ENCODE measurements at regions not wholly inside any gene's neighbourhood (a gene's known extent, or its start where the extent isn't known, plus 50 kb on each side); places are given as distances from the start of the nearest gene placed in this dataset.

DNA sequence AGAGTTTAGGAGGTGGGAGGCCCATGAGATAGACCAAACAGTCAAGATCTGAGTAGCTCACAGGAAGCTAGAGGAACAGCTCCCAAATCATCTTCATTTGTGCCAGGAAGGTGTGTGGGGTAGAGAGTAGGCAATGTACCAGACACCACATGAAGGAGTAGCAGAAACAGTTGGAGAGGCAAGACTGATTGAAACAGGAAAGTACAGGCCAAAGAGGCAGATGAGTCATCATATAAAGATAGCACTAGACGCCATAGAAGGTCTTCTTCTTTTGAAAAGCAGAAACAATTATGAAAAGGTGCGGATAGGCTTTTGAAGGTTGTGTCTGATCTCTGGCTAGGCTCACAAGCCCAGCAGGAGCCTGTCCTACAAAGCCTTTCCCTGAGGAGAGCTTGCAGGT is 62.7 kb upstream of the PALM2AKAP2 start:
- Histone ChIP-seq H2AFZ (ENCODE audit: low read depth, low read length, poor library complexity, severe bottlenecking) (no peak overlapping the region), H3K4me3 (replicated peaks in 1 of 2; ENCODE audit: low read depth in 1 of 2, low read length in 2 of 2) (no peak overlapping the region), H3K4me1 (ENCODE audit: control insufficient read depth in 1 of 2, insufficient read depth in 2 of 2, low read length in 2 of 2) (no peaks in the 10 kb centered on the region), H4K20me1 (ENCODE audit: insufficient read depth) (no peaks in the 10 kb centered on the region), H3K9me3 (ENCODE audit: control insufficient read depth in 1 of 2, insufficient read depth in 1 of 2, low read depth in 1 of 2, low read length in 2 of 2) (no peaks in the 10 kb centered on the region), H3K27ac (ENCODE audit: low read depth, low read length) (no peak overlapping the region), H3K4me2 (ENCODE audit: low read length) (no peak overlapping the region), H3K9me2 (ENCODE audit: insufficient read depth) (no peaks in the 10 kb centered on the region), H3K36me3 (ENCODE audit: control insufficient read depth in 1 of 2, insufficient read depth in 2 of 2, low read length in 2 of 2) (no peaks in the 10 kb centered on the region), H3K79me2 (ENCODE audit: insufficient read depth, low read length) (no peaks in the 10 kb centered on the region), H3K27me3 (ENCODE audit: insufficient read depth, low read length) (peaks cover 64% of the 10 kb centered on the region), H3K9ac (ENCODE audit: low read length) (no peak overlapping the region)
- DNase-seq (ENCODE audit: low read depth, low spot score) (peak; percentile 1), ATAC-seq (peak; percentile 44)
- intact Hi-C loops (cut with micrococcal nuclease): no loop called here
- no TSS peak for BruUV-seq (replicated peaks)
- ChIA-PET RAD21 (ENCODE audit: low non-redundant PET in 1 of 2, low total read pairs in 2 of 2, uncharacterized antibody in 2 of 2, unreplicated experiment in 2 of 2) (no interaction called here), POLR2A (no interaction called here), CTCF (no interaction called here)
- TF ChIP-seq SP1 (IDR thresholded peaks at IDR 0.05; ENCODE audit: low read depth) (no peak), EGR1 (IDR thresholded peaks at IDR 0.05; ENCODE audit: low read depth) (no peak), YY1 (IDR thresholded peaks at IDR 0.05; ENCODE audit: extremely low read depth, insufficient replicate concordance, low read depth, low read length) (no peak), TCF7L2 (IDR thresholded peaks at IDR 0.05; ENCODE audit: borderline replicate concordance, extremely low read depth, insufficient read depth, insufficient read length) (peak; percentile 76)

- no peaks in the 10 kb centered on the region for H3K4me1 ChIP-seq (ENCODE audit: control insufficient read depth in 1 of 2, insufficient read depth in 2 of 2, low read length in 2 of 2)
- H3K27ac ChIP-seq (ENCODE audit: low read depth, low read length): no peak overlapping the region
- H3K9me3 ChIP-seq (ENCODE audit: control insufficient read depth in 1 of 2, insufficient read depth in 1 of 2, low read depth in 1 of 2, low read length in 2 of 2): no peaks in the 10 kb centered on the region
- no TSS peak for BruUV-seq (replicated peaks)
- no peak overlapping the region for H3K4me2 ChIP-seq (ENCODE audit: low read length)
- no peaks in the 10 kb centered on the region for H3K79me2 ChIP-seq (ENCODE audit: insufficient read depth, low read length)
- DNase-seq (ENCODE audit: low read depth, low spot score) (no peak), ATAC-seq (no peak)
- no peaks in the 10 kb centered on the region for H4K20me1 ChIP-seq (ENCODE audit: insufficient read depth)
- H3K27me3 ChIP-seq (ENCODE audit: insufficient read depth, low read length): peaks cover 58% of the 10 kb centered on the region
- no peaks in the 10 kb centered on the region for H3K36me3 ChIP-seq (ENCODE audit: control insufficient read depth in 1 of 2, insufficient read depth in 2 of 2, low read length in 2 of 2)
- H3K9ac ChIP-seq (ENCODE audit: low read length): no peak overlapping the region
- H2AFZ ChIP-seq (ENCODE audit: low read depth, low read length, poor library complexity, severe bottlenecking): no peak overlapping the region
- intact Hi-C loops (cut with micrococcal nuclease): no loop called here
- RAD21 ChIA-PET (ENCODE audit: low non-redundant PET in 1 of 2, low total read pairs in 2 of 2, uncharacterized antibody in 2 of 2, unreplicated experiment in 2 of 2): no interaction called here
- TF ChIP-seq ZBTB33 (IDR thresholded peaks at IDR 0.05; ENCODE audit: extremely low read depth, insufficient replicate concordance, low read length) (no peak), ELF1 (IDR thresholded peaks at IDR 0.05; ENCODE audit: borderline replicate concordance, low read depth) (no peak), POLR2A (IDR thresholded peaks at IDR 0.05; ENCODE audit: borderline replicate concordance, extremely low read depth, insufficient read depth, insufficient read length) (no peak), SRF (IDR thresholded peaks at IDR 0.05; ENCODE audit: low read depth) (no peak), YY1 (IDR thresholded peaks at IDR 0.05; ENCODE audit: extremely low read depth, insufficient replicate concordance, low read depth, low read length) (no peak), TCF7L2 (IDR thresholded peaks at IDR 0.05; ENCODE audit: borderline replicate concordance, extremely low read depth, insufficient read depth, insufficient read length) (no peak), SIN3A (IDR thresholded peaks at IDR 0.05; ENCODE audit: low read depth) (no peak), MAX (IDR thresholded peaks at IDR 0.05) (no peak), REST (IDR thresholded peaks at IDR 0.05; ENCODE audit: low read depth) (no peak), ZFX (IDR thresholded peaks at IDR 0.05) (no peak)
- TF ChIP-seq, protein P1, sequence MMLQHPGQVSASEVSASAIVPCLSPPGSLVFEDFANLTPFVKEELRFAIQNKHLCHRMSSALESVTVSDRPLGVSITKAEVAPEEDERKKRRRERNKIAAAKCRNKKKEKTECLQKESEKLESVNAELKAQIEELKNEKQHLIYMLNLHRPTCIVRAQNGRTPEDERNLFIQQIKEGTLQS (IDR thresholded peaks at IDR 0.05): no peak
- POLR2A ChIA-PET: no interaction called here
- H3K4me3 ChIP-seq (replicated peaks in 1 of 2; ENCODE audit: low read depth in 1 of 2, low read length in 2 of 2): no peak overlapping the region
- CTCF ChIA-PET: no interaction called here
- H3K9me2 ChIP-seq (ENCODE audit: insufficient read depth): no peaks in the 10 kb centered on the region
Measured at GRCh38 chr9:109718861-109719260, 61.1 kb upstream of the PALM2AKAP2 start.

Measured in HCT116 (cell line).